ENCODE measurements at regions not wholly inside any gene's neighbourhood (a gene's known extent, or its start where the extent isn't known, plus 50 kb on each side); places are given as distances from the start of the nearest gene placed in this dataset.
"Not testable (repeated sequence)": the region's sequence is repeated elsewhere in the genome, so short reads cannot be mapped to it uniquely, and the experiment has no call there.

DNA sequence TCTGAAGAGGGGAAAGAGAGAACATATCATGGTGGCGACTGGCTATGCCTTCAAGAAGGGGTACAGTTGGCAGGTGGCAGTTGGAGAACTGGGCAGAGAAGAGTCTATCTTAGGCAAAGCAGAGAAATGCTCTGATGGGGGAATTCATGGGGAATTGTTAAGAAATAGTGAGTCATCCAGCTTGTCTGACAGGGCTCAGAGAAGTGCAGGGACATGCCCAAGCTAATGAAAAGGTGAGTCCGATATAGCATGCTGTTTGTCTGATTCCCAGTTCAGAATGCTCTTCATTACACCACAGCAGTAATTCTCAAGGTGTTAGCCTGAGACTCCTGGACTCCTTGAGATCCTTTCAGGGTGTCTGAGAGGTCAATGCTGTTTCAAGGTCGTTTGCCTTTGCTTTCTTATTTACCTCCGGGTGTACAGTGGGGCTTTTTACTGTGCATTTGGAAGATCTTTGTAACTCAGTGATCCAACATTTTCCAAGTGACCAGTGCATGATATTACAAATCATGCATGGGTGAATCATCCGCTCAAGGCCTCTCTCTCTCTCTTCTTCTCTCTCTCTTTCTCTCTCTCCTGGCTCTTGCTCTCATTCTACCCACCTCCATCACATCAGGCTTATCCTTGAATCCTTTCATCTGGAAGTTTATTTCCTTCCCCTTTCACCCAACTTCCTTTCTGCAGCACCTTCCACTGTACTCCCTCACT is 51.5 kb upstream of the PAX8 start:
- ATAC-seq; DNase-seq; H3K27me3 ChIP-seq (ENCODE audit: control insufficient read depth in 2 of 2, insufficient read depth in 2 of 2, low read length in 2 of 2); H3K36me3 Mint-ChIP-seq; H3K4me1 Mint-ChIP-seq; H3K4me1 ChIP-seq (ENCODE audit: control insufficient read depth in 2 of 2, insufficient read depth in 2 of 2, low read length in 2 of 2); H3K4me3 Mint-ChIP-seq; H3K27ac ChIP-seq (ENCODE audit: low read depth, low read length); POLR2A ChIA-PET; H3K4me3 ChIP-seq (ENCODE audit: low read length); intact Hi-C loops (cut with micrococcal nuclease); H3K27me3 Mint-ChIP-seq; H3K9me3 Mint-ChIP-seq; H3K36me3 ChIP-seq (ENCODE audit: control insufficient read depth in 2 of 3, insufficient read depth in 3 of 3, low read length in 3 of 3); H3K9me3 ChIP-seq (ENCODE audit: control insufficient read depth in 2 of 3, low read length in 3 of 3); CTCF ChIA-PET: not testable (repeated sequence)
- H3K27ac Mint-ChIP-seq, result peak overlapping the region in 1 of 9 donors; percentile 55

DNA sequence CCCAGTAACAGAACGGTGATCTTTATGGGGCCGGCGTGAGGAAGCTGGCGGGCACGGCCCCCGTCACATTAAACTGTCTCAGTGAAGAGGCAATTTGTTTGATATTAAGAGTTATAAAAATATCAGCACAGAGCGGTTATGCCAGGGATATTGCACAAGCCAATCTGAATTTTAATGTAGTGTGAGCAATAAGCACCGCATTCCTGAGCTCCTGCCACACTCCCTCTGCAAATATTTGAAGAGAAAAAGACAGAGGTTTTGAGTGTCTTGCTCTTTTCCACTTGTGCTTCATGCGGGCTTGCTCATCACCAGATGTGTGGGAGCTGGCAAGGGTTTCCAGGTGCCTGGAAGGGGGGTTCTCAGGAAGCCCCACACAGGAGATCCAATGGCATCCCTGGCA is 50.3 kb upstream of the PAX8 start:
- H3K27me3 ChIP-seq (ENCODE audit: control insufficient read depth in 2 of 2, insufficient read depth in 2 of 2, low read length in 2 of 2); CTCF ChIA-PET; H3K4me1 ChIP-seq (ENCODE audit: control insufficient read depth in 2 of 2, insufficient read depth in 2 of 2, low read length in 2 of 2); H3K27ac Mint-ChIP-seq; ATAC-seq; DNase-seq; H3K36me3 ChIP-seq (ENCODE audit: control insufficient read depth in 2 of 3, insufficient read depth in 3 of 3, low read length in 3 of 3); H3K9me3 Mint-ChIP-seq; H3K9me3 ChIP-seq (ENCODE audit: control insufficient read depth in 2 of 3, low read length in 3 of 3); intact Hi-C loops (cut with micrococcal nuclease); H3K27ac ChIP-seq (ENCODE audit: low read depth, low read length); H3K36me3 Mint-ChIP-seq; POLR2A ChIA-PET; H3K4me3 ChIP-seq (ENCODE audit: low read length); H3K4me3 Mint-ChIP-seq: not testable (repeated sequence)
- Mint-ChIP-seq H3K27me3 (peaks cover 0 to 14% (median 0%) of the 10 kb centered on the region in 5 donors), H3K4me1 (peaks cover 5 to 15% (median 14%) of the 10 kb centered on the region in 7 donors)

DNA sequence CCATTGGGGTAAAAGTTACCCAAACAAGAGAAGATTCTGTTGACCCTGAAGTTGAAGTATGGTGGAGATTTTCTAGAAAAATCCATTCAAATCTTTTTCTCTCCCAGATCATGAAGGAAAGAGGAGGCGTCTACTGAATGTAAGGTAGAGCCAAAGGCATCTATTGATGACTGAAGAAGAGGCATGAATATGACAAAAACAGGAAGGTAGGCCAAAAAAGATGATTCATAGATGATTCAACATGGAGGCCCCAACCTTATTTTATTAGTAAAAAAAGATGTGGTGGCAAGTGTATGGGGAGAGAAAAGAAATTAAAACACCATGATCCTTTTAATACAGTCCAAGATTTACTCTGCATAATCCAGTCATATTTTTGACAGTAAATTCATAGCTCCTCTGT is 49.9 kb upstream of the PAX8 start:
- H3K4me1 Mint-ChIP-seq, result peaks cover 5 to 15% (median 14%) of the 10 kb centered on the region in 7 donors
- H3K27me3 Mint-ChIP-seq, result peaks cover 0 to 14% (median 0%) of the 10 kb centered on the region in 5 donors
- DNase-seq; H3K27ac Mint-ChIP-seq; H3K36me3 Mint-ChIP-seq; CTCF ChIA-PET; H3K27ac ChIP-seq (ENCODE audit: low read depth, low read length); H3K9me3 Mint-ChIP-seq; H3K4me3 Mint-ChIP-seq; H3K27me3 ChIP-seq (ENCODE audit: control insufficient read depth in 2 of 2, insufficient read depth in 2 of 2, low read length in 2 of 2); H3K9me3 ChIP-seq (ENCODE audit: control insufficient read depth in 2 of 3, low read length in 3 of 3); H3K4me1 ChIP-seq (ENCODE audit: control insufficient read depth in 2 of 2, insufficient read depth in 2 of 2, low read length in 2 of 2); POLR2A ChIA-PET; H3K36me3 ChIP-seq (ENCODE audit: control insufficient read depth in 2 of 3, insufficient read depth in 3 of 3, low read length in 3 of 3); intact Hi-C loops (cut with micrococcal nuclease); ATAC-seq; H3K4me3 ChIP-seq (ENCODE audit: low read length): not testable (repeated sequence)

Data from naive thymus-derived CD4-positive, alpha-beta T cell (primary cell).